HepG2 (cell line): ENCODE measurements at regions not wholly inside any gene's neighbourhood (a gene's known extent, or its start where the extent isn't known, plus 50 kb on each side); places are given as distances from the start of the nearest gene placed in this dataset.

ENCODE experiments used
- ATAC-seq: fragments of 200-7000 bp; cut with Tn5 transposase; 3 replicates; pipeline ENCODE4 v1.9.1; 2020; ENCODE audit warnings: mild to moderate bottlenecking, moderate library complexity
- BruUV-seq: library from RNA; stranded (reverse); fragments of 400-500 nt; replicated peaks from 2 replicates; lab custom pipeline; 2021; lab: Mats Ljungman, UMichigan
- CTCF ChIA-PET: fragments of 300-600 bp; formaldehyde crosslinking; extraction: SDS; loops from one replicate; lab custom pipeline; 2021; ENCODE audit warnings: low total read pairs, inconsistent platforms, low intra/inter-chr PET ratio; lab: Yijun Ruan, JAX
- POLR2A ChIA-PET: fragments of 350-600 bp; sonication (Branson Sonifier 250); formaldehyde crosslinking; loops from one replicate; lab custom pipeline; 2020; ENCODE audit warnings: antibody characterized with exemption, inconsistent platforms; lab: Yijun Ruan, JAX
- DNase-seq: peaks from one replicate; pipeline ENCODE4 v3.0.0-alpha.2; 2015; ENCODE audit warnings: low spot score
- FAIRE-seq: peaks from 3 replicates; lab custom pipeline; 2011; peaks lifted over from hg19 to GRCh38; lab: Jason Lieb, UNC
- H2AFZ ChIP-seq: one replicate; pipeline ENCODE4 v1.6.1; 2011; ENCODE audit warnings: low read length, inconsistent platforms
- H3K27ac ChIP-seq: fragments of 300-600 bp; 3 replicates; pipeline ENCODE4 v1.8.0; 2011; ENCODE audit warnings: mixed run types, mild to moderate bottlenecking, mixed read lengths, low read length, inconsistent platforms; ENCODE audit not compliant: insufficient read depth; ENCODE audit errors: extremely low read length
- H3K27me3 ChIP-seq, 2 experiments: fragments of 200-600 bp in 1 of 2; 2 replicates in 1 of 2; 3 replicates in 1 of 2; pipeline versions ENCODE4 v1.6.0 to v1.8.0; 2011; ENCODE audit warnings: low read length in 2 of 2, mild to moderate bottlenecking in 2 of 2, moderate library complexity in 2 of 2, inconsistent platforms in 1 of 2; ENCODE audit not compliant: insufficient read depth in 2 of 2, control insufficient read depth in 1 of 2
- H3K36me3 ChIP-seq, 2 experiments: fragments of 200-600 bp in 1 of 2; replicated peaks in 1 of 2; 2 replicates in 1 of 2; 3 replicates in 1 of 2; pipeline versions ENCODE4 v1.5.1 to v1.8.0; 2011; ENCODE audit warnings: low read length in 2 of 2, inconsistent platforms in 1 of 2; ENCODE audit not compliant: insufficient read depth in 2 of 2, control insufficient read depth in 1 of 2
- H3K4me1 ChIP-seq: 2 replicates; pipeline ENCODE4 v1.5.1; 2012; ENCODE audit warnings: low read length, inconsistent platforms; ENCODE audit not compliant: insufficient read depth
- H3K4me2 ChIP-seq: 2 replicates; pipeline ENCODE4 v1.6.0; 2011; ENCODE audit warnings: low read depth, low read length, inconsistent platforms
- H3K4me3 ChIP-seq, 3 experiments: fragments of 200-600 bp in 1 of 3; sonication (generic), shearing (Covaris generic) in 1 of 3; replicated peaks in 1 of 3; 2 replicates each; pipeline ENCODE4 v1.5.1; 2011 to 2016; ENCODE audit warnings: low read length in 3 of 3, inconsistent platforms in 2 of 3, low read depth in 2 of 3, mild to moderate bottlenecking in 2 of 3, control low read depth in 1 of 3, mixed read lengths in 1 of 3; ENCODE audit not compliant: insufficient read depth in 1 of 3
- H3K79me2 ChIP-seq: one replicate; pipeline ENCODE4 v1.6.1; 2011; ENCODE audit warnings: low read length, inconsistent platforms; ENCODE audit not compliant: insufficient read depth
- H3K9ac ChIP-seq: 2 replicates; pipeline ENCODE4 v1.6.0; 2011; ENCODE audit warnings: mild to moderate bottlenecking, low read depth, low read length, inconsistent platforms; ENCODE audit not compliant: insufficient read depth
- H3K9me3 ChIP-seq: 2 replicates; pipeline ENCODE4 v1.5.1; 2012; ENCODE audit warnings: mild to moderate bottlenecking, low read length
- H4K20me1 ChIP-seq: 2 replicates; pipeline ENCODE4 v1.6.0; 2011; ENCODE audit warnings: inconsistent platforms, mild to moderate bottlenecking, low read length, moderate library complexity; ENCODE audit not compliant: insufficient read depth
- ATF7 ChIP-seq, 2 experiments: fragments of 450-650 bp in 1 of 2; sonication (generic) in 1 of 2; formaldehyde crosslinking in 1 of 2; IDR thresholded peaks; 2 replicates each; pipeline versions ENCODE4 v1.4.0 to v1.6.1; 2016 to 2020; ENCODE audit warnings: antibody characterized with exemption in 1 of 2, mild to moderate bottlenecking in 1 of 2, missing genetic modification reagents in 1 of 2
- BHLHE40 ChIP-seq: IDR thresholded peaks from 2 replicates; pipeline ENCODE4 v1.6.1; 2011; ENCODE audit warnings: low read length, improper control_type of control experiment
- CAMTA2 ChIP-seq: sonication (generic); formaldehyde crosslinking; IDR thresholded peaks from 2 replicates; pipeline ENCODE4 v1.4.0; 2020; ENCODE audit warnings: mild to moderate bottlenecking, missing genetic modification reagents, borderline replicate concordance
- FOXM1 ChIP-seq: sonication (generic); formaldehyde crosslinking; IDR thresholded peaks from 2 replicates; pipeline ENCODE4 v1.5.0; 2020; ENCODE audit warnings: missing genetic modification reagents
- GABPA ChIP-seq, 2 experiments: IDR thresholded peaks; 2 replicates each; pipeline ENCODE4 v1.6.1; 2011 to 2016; ENCODE audit warnings: low read depth in 2 of 2, low read length in 1 of 2, missing biosample characterization in 1 of 2, missing genetic modification characterization in 1 of 2
- HNF4G ChIP-seq, 2 experiments: sonication (generic) in 1 of 2; formaldehyde crosslinking in 1 of 2; IDR thresholded peaks; 2 replicates each; pipeline versions ENCODE4 v1.4.0 to v1.6.1; 2011 to 2020; ENCODE audit warnings: borderline replicate concordance in 2 of 2, low read depth in 2 of 2, mild to moderate bottlenecking in 2 of 2, low read length in 1 of 2, missing genetic modification reagents in 1 of 2, moderate library complexity in 1 of 2
- KDM5B ChIP-seq: sonication (generic); formaldehyde crosslinking; IDR thresholded peaks from 2 replicates; pipeline ENCODE4 v1.4.0; 2020; ENCODE audit warnings: missing genetic modification reagents, mild to moderate bottlenecking, borderline replicate concordance
- MTA1 ChIP-seq: sonication (generic); formaldehyde crosslinking; IDR thresholded peaks from 2 replicates; pipeline ENCODE4 v1.4.0; 2020; ENCODE audit warnings: missing genetic modification reagents, mild to moderate bottlenecking, borderline replicate concordance
- NFE2L2 ChIP-seq: fragments of 150-350 bp; IDR thresholded peaks from 2 replicates; pipeline ENCODE4 v1.6.1; 2014; ENCODE audit warnings: low read length
- PHF5A ChIP-seq: IDR thresholded peaks from one replicate; pipeline ENCODE4 v1.6.1; 2018; ENCODE audit warnings: low read depth, missing genetic modification reagents; ENCODE audit not compliant: unreplicated experiment
- SOX13 ChIP-seq, 3 experiments: fragments of 450-650 bp in 1 of 3; sonication (generic) in 1 of 3; formaldehyde crosslinking in 1 of 3; IDR thresholded peaks in 2 of 3; conservative IDR thresholded peaks in 1 of 3; 2 replicates each; pipeline versions ENCODE4 v1.5.0 to v1.6.1; 2016 to 2020; ENCODE audit warnings: antibody characterized with exemption in 1 of 3, mild to moderate bottlenecking in 1 of 3, missing compliant biosample characterization in 1 of 3, missing genetic modification reagents in 1 of 3, moderate library complexity in 1 of 3
- TCF12 ChIP-seq, 2 experiments: fragments of 450-650 bp in 1 of 2; sonication (generic) in 1 of 2; formaldehyde crosslinking in 1 of 2; IDR thresholded peaks; 2 replicates each; pipeline versions ENCODE4 v1.6.1 to v1.8.0; 2017 to 2022; ENCODE audit warnings: antibody characterized with exemption in 1 of 2, mild to moderate bottlenecking in 1 of 2, missing genetic modification reagents in 1 of 2, moderate library complexity in 1 of 2
- ZBTB38 ChIP-seq: sonication (generic); formaldehyde crosslinking; IDR thresholded peaks from 2 replicates; pipeline ENCODE4 v1.5.1; 2020; ENCODE audit warnings: mild to moderate bottlenecking, missing genetic modification reagents
- ZFP36 ChIP-seq: fragments of 150-350 bp; IDR thresholded peaks from 2 replicates; pipeline ENCODE4 v1.6.1; 2018; ENCODE audit warnings: borderline replicate concordance, low read length, low read depth; ENCODE audit not compliant: partially characterized antibody
- ZNF224 ChIP-seq: sonication (generic); formaldehyde crosslinking; IDR thresholded peaks from 2 replicates; pipeline ENCODE4 v1.5.0; 2020; ENCODE audit warnings: mild to moderate bottlenecking, missing genetic modification reagents
- ZNF260 ChIP-seq: sonication (generic); formaldehyde crosslinking; IDR thresholded peaks from 2 replicates; pipeline ENCODE4 v1.4.0; 2020; ENCODE audit warnings: missing genetic modification reagents, low read depth, mild to moderate bottlenecking, borderline replicate concordance
- ZNF333 ChIP-seq: sonication (generic); formaldehyde crosslinking; IDR thresholded peaks from 2 replicates; pipeline ENCODE4 v1.4.0; 2020; ENCODE audit warnings: mild to moderate bottlenecking, missing genetic modification reagents, borderline replicate concordance
- ZNF34 ChIP-seq: sonication (generic); formaldehyde crosslinking; IDR thresholded peaks from 2 replicates; pipeline ENCODE4 v1.4.0; 2020; ENCODE audit warnings: mild to moderate bottlenecking, missing genetic modification reagents, borderline replicate concordance
- ZNF652 ChIP-seq: IDR thresholded peaks from 2 replicates; pipeline ENCODE4 v1.6.1; 2016; ENCODE audit warnings: low read depth, borderline replicate concordance
- WGBS: methylation state at CpG from one replicate; pipeline ENCODE4 v1.1.6; 2017; ENCODE audit warnings: low lambda C conversion rate; 5-methylcytosine and 5-hydroxymethylcytosine counted together
- in situ Hi-C: cut with HindIII; loops from 2 replicates; pipeline ENCODE4 v1.10.0; 2017; ENCODE audit warnings: low pct_unique_long_range_greater_than_20kb; ENCODE audit not compliant: extremely low pct_ligation_motif_present
- intact Hi-C: fragments of 100-400 bp; cut with micrococcal nuclease; formaldehyde crosslinking; loops from one replicate; pipeline ENCODE4 v1.10.0; 2022; ENCODE audit not compliant: unreplicated experiment
- TF ChIP-seq, protein P1 (sequence below): IDR thresholded peaks from 2 replicates; pipeline ENCODE4 v1.6.1; 2016; ENCODE audit warnings: missing genetic modification reagents, missing compliant biosample characterization

DNA sequence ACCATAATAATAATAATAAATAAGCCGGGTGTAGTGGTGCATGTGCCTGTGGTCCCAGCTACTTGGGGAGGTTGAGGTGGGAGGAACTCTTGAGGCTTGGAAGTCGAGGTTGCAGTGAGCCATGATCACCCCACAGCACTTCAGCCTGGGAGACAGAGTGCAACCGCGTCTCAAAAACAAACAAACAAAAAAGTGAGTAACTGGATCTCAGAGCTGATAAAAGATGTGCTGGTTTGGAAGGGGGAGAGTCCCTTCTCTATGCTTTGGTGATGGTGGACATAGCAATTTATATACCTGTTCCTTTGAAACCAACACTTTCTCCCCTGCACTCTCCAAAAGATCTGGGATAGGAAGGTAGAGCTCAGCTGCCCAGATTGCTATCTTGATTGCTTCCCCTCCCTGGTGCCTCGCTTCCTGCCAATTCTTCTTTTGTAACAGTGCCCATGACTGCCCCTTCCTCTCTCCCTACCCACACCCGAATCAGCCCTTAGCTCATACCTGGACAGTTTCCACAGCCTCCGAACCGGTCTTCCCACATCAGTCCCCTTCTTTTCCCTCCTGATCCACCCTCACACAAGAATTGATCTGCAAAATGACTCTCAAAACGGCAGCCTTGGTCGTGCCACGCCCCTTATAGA, 55.1 kb upstream of the UBE2E1 start:
- CTCF ChIA-PET = no interaction called here
- FAIRE-seq = no peak

More for the DNA sequence above, 55.1 kb upstream of the UBE2E1 start:
- intact Hi-C loops = no loop called here
- Histone ChIP-seq H3K4me1 (no peaks in the 10 kb centered on the region), H2AFZ (no peak overlapping the region), H3K4me2 (no peak overlapping the region), H3K9me3 (no peaks in the 10 kb centered on the region), H3K27me3 (peaks cover 0 to 4% of the 10 kb centered on the region in 2 experiments; a peak in 1 of 5 replicates), H3K79me2 (no peaks in the 10 kb centered on the region), H4K20me1 (no peaks in the 10 kb centered on the region), H3K36me3 (no peaks in the 10 kb centered on the region), H3K27ac (no peak overlapping the region), H3K4me3 (no peak overlapping the region), H3K9ac (no peak overlapping the region)
- 4% methylated on average over 11 of the region's 11 CpGs for WGBS
- ATAC-seq (no peak), DNase-seq (no peak)
- POLR2A ChIA-PET = no interaction called here
- TF ChIP-seq ZNF260 (CRISPR knock-in tag) (no peak), ZBTB38 (CRISPR knock-in tag) (no peak), NFE2L2 (no peak), GABPA (IDR thresholded peaks at IDR 0.05; ENCODE audit: low read depth, low read length) (no peak), GABPA (CRISPR knock-in tag; IDR thresholded peaks at IDR 0.05; ENCODE audit: low read depth) (no peak), FOXM1 (CRISPR knock-in tag) (no peak), BHLHE40 (no peak), ZNF224 (CRISPR knock-in tag) (no peak), MTA1 (CRISPR knock-in tag) (no peak), ZNF34 (CRISPR knock-in tag) (no peak), ZNF333 (no peak), ZNF652 (no peak), CAMTA2 (CRISPR knock-in tag) (no peak), KDM5B (CRISPR knock-in tag) (no peak), SOX13 (IDR thresholded peaks at IDR 0.05) (no peak), SOX13 (CRISPR knock-in tag; conservative IDR thresholded peaks at IDR 0.05 in 1 of 2, IDR thresholded peaks at IDR 0.05 in 1 of 2) (no peak), PHF5A (CRISPR knock-in tag) (no peak), HNF4G (IDR thresholded peaks at IDR 0.05; ENCODE audit: borderline replicate concordance, low read depth, low read length) (no peak), HNF4G (CRISPR knock-in tag; IDR thresholded peaks at IDR 0.05; ENCODE audit: borderline replicate concordance, low read depth) (no peak), ZFP36 (no peak), ATF7 (IDR thresholded peaks at IDR 0.05) (no peak), ATF7 (CRISPR knock-in tag; IDR thresholded peaks at IDR 0.05) (no peak), TCF12 (IDR thresholded peaks at IDR 0.05) (no peak), TCF12 (CRISPR knock-in tag; IDR thresholded peaks at IDR 0.05) (no peak)
- TF ChIP-seq, protein P1, sequence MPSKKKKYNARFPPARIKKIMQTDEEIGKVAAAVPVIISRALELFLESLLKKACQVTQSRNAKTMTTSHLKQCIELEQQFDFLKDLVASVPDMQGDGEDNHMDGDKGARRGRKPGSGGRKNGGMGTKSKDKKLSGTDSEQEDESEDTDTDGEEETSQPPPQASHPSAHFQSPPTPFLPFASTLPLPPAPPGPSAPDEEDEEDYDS (CRISPR knock-in tag) = no peak
- in situ Hi-C loops = no loop called here
- BruUV-seq = no TSS peak
